D721Med (cell line): ENCODE measurements at regions not wholly inside any gene's neighbourhood (a gene's known extent, or its start where the extent isn't known, plus 50 kb on each side); places are given as distances from the start of the nearest gene placed in this dataset.
A peak's percentile ranks its signal among the peaks of the same experiment; 100 is the strongest.

Experiments used
- DNase-seq: peaks from one replicate; pipeline ENCODE4 v3.0.0; 2011; ENCODE audit warnings: low spot score; ENCODE audit not compliant: insufficient read length
- FAIRE-seq: peaks from 2 replicates; lab custom pipeline; 2011; peaks lifted over from hg19 to GRCh38; lab: Jason Lieb, UNC
- TF ChIP-seq, protein P1 (sequence below): IDR thresholded peaks from 2 replicates; pipeline ENCODE4 v1.5.1; 2012; ENCODE audit warnings: mild to moderate bottlenecking, control low read depth; ENCODE audit not compliant: insufficient read depth; ENCODE audit errors: missing control alignments

DNA sequence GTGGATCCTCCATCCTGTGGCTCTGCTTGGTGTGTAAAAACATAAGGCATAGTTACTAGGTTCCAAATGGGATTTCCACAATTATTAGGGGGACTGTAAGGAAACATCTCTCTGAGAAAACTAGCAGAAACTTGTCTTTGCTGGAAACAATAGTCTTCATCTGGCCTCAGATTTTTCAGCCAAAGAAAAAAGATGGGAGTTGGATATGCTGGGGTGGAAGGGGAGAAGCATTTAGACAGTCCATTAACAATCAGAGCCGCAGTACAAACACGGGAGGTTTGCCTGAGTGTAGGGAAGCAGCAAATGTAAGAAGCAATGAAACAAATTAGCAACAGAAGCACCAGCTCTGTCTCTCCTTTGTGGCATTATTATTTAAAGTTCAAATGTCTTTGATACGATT lies 402.7 kb upstream of the ZNF608 start:
- no peak for FAIRE-seq
- no peak for DNase-seq
- TF ChIP-seq, protein P1, sequence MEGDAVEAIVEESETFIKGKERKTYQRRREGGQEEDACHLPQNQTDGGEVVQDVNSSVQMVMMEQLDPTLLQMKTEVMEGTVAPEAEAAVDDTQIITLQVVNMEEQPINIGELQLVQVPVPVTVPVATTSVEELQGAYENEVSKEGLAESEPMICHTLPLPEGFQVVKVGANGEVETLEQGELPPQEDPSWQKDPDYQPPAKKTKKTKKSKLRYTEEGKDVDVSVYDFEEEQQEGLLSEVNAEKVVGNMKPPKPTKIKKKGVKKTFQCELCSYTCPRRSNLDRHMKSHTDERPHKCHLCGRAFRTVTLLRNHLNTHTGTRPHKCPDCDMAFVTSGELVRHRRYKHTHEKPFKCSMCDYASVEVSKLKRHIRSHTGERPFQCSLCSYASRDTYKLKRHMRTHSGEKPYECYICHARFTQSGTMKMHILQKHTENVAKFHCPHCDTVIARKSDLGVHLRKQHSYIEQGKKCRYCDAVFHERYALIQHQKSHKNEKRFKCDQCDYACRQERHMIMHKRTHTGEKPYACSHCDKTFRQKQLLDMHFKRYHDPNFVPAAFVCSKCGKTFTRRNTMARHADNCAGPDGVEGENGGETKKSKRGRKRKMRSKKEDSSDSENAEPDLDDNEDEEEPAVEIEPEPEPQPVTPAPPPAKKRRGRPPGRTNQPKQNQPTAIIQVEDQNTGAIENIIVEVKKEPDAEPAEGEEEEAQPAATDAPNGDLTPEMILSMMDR = no peak

DNA sequence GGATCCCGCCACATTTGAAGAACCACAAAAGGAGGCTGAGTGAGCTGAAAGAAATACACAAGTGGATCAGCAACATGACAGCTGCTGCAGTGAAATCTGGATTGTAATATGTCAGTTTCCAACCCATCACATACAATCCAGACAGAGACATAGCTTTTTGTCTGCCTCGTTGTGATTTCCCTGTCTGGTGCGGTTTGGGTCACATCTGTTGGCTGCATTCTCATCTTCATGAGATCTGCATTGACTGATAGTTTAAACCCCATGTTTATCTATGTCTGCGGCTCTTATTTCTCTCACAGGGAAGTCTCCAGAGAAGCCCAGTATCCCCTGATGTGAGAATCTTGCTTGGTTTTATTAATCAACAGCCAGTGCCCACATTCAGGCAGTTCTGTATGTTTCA lies 403.1 kb upstream of the ZNF608 start:
- no peak for DNase-seq
- peak; percentile 75 for FAIRE-seq
- TF ChIP-seq, protein P1 = no peak

DNA sequence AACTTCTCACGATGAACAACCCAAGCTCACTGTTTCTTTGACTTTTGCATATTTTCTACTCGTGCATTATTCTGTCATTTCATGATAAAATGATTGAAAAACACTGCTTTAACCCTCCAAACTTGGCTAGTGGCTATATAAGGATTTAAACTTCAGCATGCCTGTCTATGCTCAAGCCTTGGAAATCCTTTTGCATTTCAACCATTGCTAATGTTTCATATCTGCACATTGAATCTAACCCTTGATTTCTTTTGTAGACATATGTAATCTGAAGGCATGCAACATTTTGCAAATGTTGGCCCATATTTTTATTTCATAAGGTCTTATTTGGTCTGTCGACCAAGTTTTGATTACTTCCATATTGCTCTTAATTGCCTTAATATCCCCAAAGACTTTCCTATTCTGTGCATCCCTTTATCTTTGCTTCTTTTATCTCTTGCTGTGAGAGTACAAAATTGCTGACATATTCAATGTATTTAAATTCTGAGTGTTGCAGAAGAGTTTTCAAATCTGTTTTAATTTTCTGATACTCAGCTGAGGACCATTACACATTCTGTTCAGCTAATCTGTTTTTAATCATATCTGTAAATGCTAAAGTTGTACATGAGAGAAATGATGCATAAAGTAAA lies 403.7 kb upstream of the ZNF608 start:
- peak; percentile 72 for FAIRE-seq
- no peak for DNase-seq
- TF ChIP-seq, protein P1 = no peak

DNA sequence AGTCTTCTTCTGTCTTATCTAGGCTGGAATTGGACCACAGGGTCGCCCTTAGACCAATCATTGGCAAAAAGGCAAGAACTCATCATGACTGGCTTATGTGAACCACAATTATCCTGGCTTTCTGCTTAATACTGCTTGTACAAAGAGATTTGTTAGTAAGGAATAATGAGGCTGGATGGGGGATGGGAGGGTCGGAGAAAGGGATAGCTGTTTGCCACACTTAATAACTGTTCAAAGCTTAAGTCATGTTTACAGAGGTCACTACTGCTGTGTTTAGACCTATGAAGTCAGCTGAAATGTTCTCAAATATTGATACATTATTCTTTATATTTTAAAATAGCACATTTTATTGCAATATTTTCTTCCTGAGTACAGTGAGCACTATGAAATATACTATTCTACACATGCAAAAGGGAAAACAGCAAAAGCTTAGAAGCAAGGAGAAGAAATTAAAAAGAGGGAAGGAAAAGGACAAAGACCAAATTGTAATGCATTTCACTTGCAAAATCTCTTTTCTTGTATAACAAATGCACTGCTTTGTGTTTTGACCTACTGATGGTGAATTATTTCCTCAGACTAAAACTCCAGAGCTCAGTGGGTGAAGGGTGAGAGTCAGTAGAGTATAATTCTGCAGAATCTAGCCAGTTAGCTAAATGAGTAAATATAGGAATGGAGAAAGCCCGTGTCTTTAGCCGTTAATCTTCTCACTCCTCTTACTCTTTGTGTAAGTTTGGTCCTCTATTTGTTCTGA lies 404.9 kb upstream of the ZNF608 start:
- TF ChIP-seq, protein P1 = no peak
- DNase-seq (no peak), FAIRE-seq (peak; percentile 41)

DNA sequence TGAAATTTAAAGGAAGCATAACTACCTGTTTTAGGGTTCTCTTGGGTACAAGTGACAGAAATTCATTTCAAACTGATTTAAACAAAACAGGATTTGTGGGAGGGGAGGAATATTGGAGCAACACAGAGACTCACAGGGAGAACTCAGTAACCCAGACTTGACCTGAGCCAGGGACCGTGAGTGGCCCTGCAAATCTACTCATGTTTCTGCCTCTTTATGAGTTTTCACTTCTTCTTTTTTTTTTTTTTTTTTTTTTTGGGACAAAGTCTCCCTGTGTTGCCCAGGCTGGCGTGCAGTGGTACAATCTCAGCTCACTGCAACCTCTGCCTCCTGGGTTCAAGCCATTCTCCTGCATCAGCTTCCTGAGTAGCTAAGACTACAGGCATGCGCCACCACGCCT lies 405.6 kb upstream of the ZNF608 start:
- TF ChIP-seq, protein P1 = no peak
- DNase-seq (no peak), FAIRE-seq (no peak)

GRCh38 chr5:125152461-125153189 lies 406.2 kb upstream of the ZNF608 start:
- FAIRE-seq (no peak), DNase-seq (no peak)
- TF ChIP-seq, protein P1 = no peak
